GM20000 (cell line): ENCODE measurements at regions not wholly inside any gene's neighbourhood (a gene's known extent, or its start where the extent isn't known, plus 50 kb on each side); places are given as distances from the start of the nearest gene placed in this dataset.

ENCODE experiments used
- DNase-seq: peaks from one replicate; pipeline ENCODE4 v3.0.0; 2012; ENCODE audit warnings: low spot score
- TF ChIP-seq, protein P1 (sequence below): IDR thresholded peaks from 2 replicates; pipeline ENCODE4 v1.5.1; 2012; ENCODE audit warnings: mild to moderate bottlenecking, control low read depth; ENCODE audit errors: extremely low read depth, missing control alignments

GRCh38 chr7:54823776-54824175, 64.8 kb upstream of the SEC61G start:
- DNase-seq: no peak
- TF ChIP-seq, protein P1, sequence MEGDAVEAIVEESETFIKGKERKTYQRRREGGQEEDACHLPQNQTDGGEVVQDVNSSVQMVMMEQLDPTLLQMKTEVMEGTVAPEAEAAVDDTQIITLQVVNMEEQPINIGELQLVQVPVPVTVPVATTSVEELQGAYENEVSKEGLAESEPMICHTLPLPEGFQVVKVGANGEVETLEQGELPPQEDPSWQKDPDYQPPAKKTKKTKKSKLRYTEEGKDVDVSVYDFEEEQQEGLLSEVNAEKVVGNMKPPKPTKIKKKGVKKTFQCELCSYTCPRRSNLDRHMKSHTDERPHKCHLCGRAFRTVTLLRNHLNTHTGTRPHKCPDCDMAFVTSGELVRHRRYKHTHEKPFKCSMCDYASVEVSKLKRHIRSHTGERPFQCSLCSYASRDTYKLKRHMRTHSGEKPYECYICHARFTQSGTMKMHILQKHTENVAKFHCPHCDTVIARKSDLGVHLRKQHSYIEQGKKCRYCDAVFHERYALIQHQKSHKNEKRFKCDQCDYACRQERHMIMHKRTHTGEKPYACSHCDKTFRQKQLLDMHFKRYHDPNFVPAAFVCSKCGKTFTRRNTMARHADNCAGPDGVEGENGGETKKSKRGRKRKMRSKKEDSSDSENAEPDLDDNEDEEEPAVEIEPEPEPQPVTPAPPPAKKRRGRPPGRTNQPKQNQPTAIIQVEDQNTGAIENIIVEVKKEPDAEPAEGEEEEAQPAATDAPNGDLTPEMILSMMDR: no peak

GRCh38 chr7:54824655-54825054, 65.6 kb upstream of the SEC61G start:
- TF ChIP-seq, protein P1: no peak
- DNase-seq: no peak

DNA sequence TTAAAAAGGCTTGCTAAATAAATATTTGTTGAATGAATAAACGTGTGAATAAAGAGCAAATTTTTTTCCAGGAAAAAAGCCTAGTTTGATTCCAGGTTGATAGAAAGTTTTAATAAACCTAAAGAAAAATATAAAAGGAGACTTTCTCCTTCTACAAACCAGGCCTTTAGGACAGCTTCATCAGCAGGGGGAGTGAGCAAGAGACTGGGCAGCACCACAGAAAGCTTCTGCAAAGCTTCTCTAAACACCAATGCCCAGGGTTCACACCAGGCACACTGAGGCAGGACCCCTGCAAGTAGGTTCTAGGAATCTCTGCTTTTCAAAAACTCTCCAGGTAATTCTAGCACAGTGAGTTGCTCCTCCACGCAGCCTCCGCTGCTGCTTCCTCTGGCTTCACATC, 66.4 kb upstream of the SEC61G start:
- DNase-seq: no peak

DNA sequence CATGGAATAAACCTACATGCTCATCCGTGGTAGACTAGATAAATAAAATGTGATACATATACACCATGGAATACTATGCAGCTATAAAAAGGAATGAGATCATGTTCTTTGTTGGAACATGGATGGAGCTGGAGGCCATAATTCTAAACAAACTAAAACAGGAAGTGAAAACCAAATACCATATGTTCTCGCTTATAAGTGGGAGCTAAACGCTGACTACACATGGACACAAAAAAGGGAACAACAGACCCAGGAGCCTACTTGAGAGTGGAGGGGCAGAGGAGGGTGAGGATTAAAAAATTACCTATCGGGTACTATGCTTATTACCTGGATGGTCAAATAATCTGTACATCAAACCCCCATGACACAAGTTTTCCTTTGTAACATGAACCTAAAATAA, 68.7 kb upstream of the SEC61G start:
- TF ChIP-seq, protein P1: no peak
- no peak for DNase-seq

More for the DNA sequence above, 66.4 kb upstream of the SEC61G start:
- TF ChIP-seq, protein P1: no peak

GRCh38 chr7:54831046-54831643, 72.1 kb upstream of the SEC61G start:
- TF ChIP-seq, protein P1: no peak
- no peak for DNase-seq

DNA sequence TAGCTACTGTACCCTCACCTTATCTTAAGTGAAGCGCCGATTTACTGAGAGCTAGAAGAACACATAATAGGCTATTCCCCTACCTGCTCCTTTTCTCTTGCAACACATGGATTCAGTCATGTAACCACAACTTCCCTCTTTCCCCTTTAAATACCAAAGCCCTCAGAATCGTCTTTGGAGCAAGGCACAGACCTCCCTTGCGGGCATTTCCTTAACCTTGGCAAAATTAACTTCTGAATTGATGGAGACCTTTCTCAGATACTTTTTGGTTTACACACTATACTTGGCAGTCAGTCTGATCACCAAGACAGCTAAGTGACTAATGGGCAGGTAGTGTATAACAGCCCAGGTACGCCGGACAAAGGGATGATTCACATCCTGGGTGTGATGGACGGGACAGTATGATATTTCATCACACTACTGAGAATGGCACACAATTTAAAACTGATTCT, 72.7 kb upstream of the SEC61G start:
- no peak for DNase-seq
- TF ChIP-seq, protein P1: no peak

DNA sequence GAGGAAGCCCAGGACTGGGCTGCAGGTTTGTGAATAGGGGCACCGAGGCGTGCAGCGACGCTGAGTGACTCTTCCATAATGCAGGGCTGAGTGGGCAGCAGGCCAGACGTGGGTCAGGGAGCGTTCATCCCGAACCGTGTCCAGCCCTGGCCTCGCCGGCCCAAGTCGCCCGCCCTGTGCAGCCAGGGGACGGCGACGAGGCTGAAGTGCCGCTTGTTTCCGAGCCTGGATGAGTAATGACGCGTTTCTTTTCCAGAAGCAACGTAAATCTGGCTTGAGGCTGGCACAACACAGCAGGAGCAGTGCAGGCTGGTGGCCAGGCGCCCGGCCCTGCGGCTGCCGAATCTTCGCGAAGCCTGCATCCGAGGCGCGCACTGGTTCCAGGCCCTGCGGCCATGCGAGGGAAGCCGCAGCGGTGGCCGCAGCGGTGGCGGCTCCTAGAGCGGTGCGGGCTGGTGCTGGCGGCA, 74.0 kb upstream of the SEC61G start:
- no peak for DNase-seq
- TF ChIP-seq, protein P1: no peak
